ENCODE measurements at regions not wholly inside any gene's neighbourhood (a gene's known extent, or its start where the extent isn't known, plus 50 kb on each side); places are given as distances from the start of the nearest gene placed in this dataset.

GRCh38 chr5:38165435-38165834 lies 92.9 kb upstream of the EGFLAM start:
- Histone ChIP-seq H2AFZ (ENCODE audit: low read length) (no peak overlapping the region), H3K4me3 (ENCODE audit: low read depth, low read length, poor library complexity, severe bottlenecking) (no peak overlapping the region), H3K27ac (ENCODE audit: low read depth, low read length, poor library complexity, severe bottlenecking) (no peak overlapping the region), H3K9ac (ENCODE audit: low read length) (no peak overlapping the region), H4K20me1 (ENCODE audit: insufficient read depth, low read length) (no peaks in the 10 kb centered on the region), H3K4me2 (ENCODE audit: low read length) (no peak overlapping the region), H3K9me3 (ENCODE audit: low read length) (no peaks in the 10 kb centered on the region), H3K4me1 (ENCODE audit: insufficient read depth, low read length, severe bottlenecking) (no peaks in the 10 kb centered on the region), H3K79me2 (ENCODE audit: insufficient read depth, low read length) (no peaks in the 10 kb centered on the region), H3F3A (ENCODE audit: insufficient read depth, low read length) (no peaks in the 10 kb centered on the region), H3K9me2 (ENCODE audit: low read depth, low read length) (no peaks in the 10 kb centered on the region), H3K27me3 (ENCODE audit: insufficient read depth, low read length) (no peaks in the 10 kb centered on the region), H3K36me3 (ENCODE audit: insufficient read depth, low read length) (no peaks in the 10 kb centered on the region)
- TF ChIP-seq CTCF (IDR thresholded peaks at IDR 0.05; ENCODE audit: low read length), result no peak
- no peak for TF ChIP-seq EZH2 (IDR thresholded peaks at IDR 0.05; ENCODE audit: borderline replicate concordance, low read length)

GRCh38 chr5:38164776-38165399 lies 93.5 kb upstream of the EGFLAM start:
- H4K20me1 ChIP-seq (ENCODE audit: insufficient read depth, low read length), result no peaks in the 10 kb centered on the region
- no peaks in the 10 kb centered on the region for H3K27me3 ChIP-seq (ENCODE audit: insufficient read depth, low read length)
- H3K4me1 ChIP-seq (ENCODE audit: insufficient read depth, low read length, severe bottlenecking), result no peaks in the 10 kb centered on the region
- H3K9me2 ChIP-seq (ENCODE audit: low read depth, low read length), result no peaks in the 10 kb centered on the region
- H3K79me2 ChIP-seq (ENCODE audit: insufficient read depth, low read length), result no peaks in the 10 kb centered on the region
- no peak overlapping the region for H3K27ac ChIP-seq (ENCODE audit: low read depth, low read length, poor library complexity, severe bottlenecking)
- no peaks in the 10 kb centered on the region for H3F3A ChIP-seq (ENCODE audit: insufficient read depth, low read length)
- H2AFZ ChIP-seq (ENCODE audit: low read length), result no peak overlapping the region
- TF ChIP-seq CTCF (IDR thresholded peaks at IDR 0.05; ENCODE audit: low read length), result no peak
- no peak for TF ChIP-seq EZH2 (IDR thresholded peaks at IDR 0.05; ENCODE audit: borderline replicate concordance, low read length)
- H3K9me3 ChIP-seq (ENCODE audit: low read length), result no peaks in the 10 kb centered on the region
- H3K36me3 ChIP-seq (ENCODE audit: insufficient read depth, low read length), result no peaks in the 10 kb centered on the region
- H3K4me3 ChIP-seq (ENCODE audit: low read depth, low read length, poor library complexity, severe bottlenecking), result no peak overlapping the region
- H3K9ac ChIP-seq (ENCODE audit: low read length), result no peak overlapping the region
- no peak overlapping the region for H3K4me2 ChIP-seq (ENCODE audit: low read length)

GRCh38 chr5:38163636-38164237 lies 94.6 kb upstream of the EGFLAM start:
- Histone ChIP-seq H2AFZ (ENCODE audit: low read length) (no peak overlapping the region), H3K79me2 (ENCODE audit: insufficient read depth, low read length) (no peaks in the 10 kb centered on the region), H4K20me1 (ENCODE audit: insufficient read depth, low read length) (no peaks in the 10 kb centered on the region), H3K9me3 (ENCODE audit: low read length) (no peaks in the 10 kb centered on the region), H3K4me2 (ENCODE audit: low read length) (no peak overlapping the region), H3K9me2 (ENCODE audit: low read depth, low read length) (no peaks in the 10 kb centered on the region), H3K9ac (ENCODE audit: low read length) (no peak overlapping the region), H3F3A (ENCODE audit: insufficient read depth, low read length) (no peaks in the 10 kb centered on the region), H3K4me1 (ENCODE audit: insufficient read depth, low read length, severe bottlenecking) (no peaks in the 10 kb centered on the region), H3K4me3 (ENCODE audit: low read depth, low read length, poor library complexity, severe bottlenecking) (no peak overlapping the region), H3K36me3 (ENCODE audit: insufficient read depth, low read length) (no peaks in the 10 kb centered on the region), H3K27me3 (ENCODE audit: insufficient read depth, low read length) (no peaks in the 10 kb centered on the region), H3K27ac (ENCODE audit: low read depth, low read length, poor library complexity, severe bottlenecking) (no peak overlapping the region)
- TF ChIP-seq EZH2 (IDR thresholded peaks at IDR 0.05; ENCODE audit: borderline replicate concordance, low read length) (no peak), CTCF (IDR thresholded peaks at IDR 0.05; ENCODE audit: low read length) (no peak)
